GM12878 (cell line): ENCODE measurements at regions not wholly inside any gene's neighbourhood (a gene's known extent, or its start where the extent isn't known, plus 50 kb on each side); places are given as distances from the start of the nearest gene placed in this dataset.

Source experiments
- BACH1 ChIP-seq: fragments of 450-650 bp; IDR thresholded peaks from 2 replicates; pipeline ENCODE4 v1.6.1; 2017; ENCODE audit warnings: mild to moderate bottlenecking, borderline replicate concordance
- BCL11A ChIP-seq: IDR thresholded peaks from 2 replicates; pipeline ENCODE4 v1.6.1; 2011; ENCODE audit warnings: low read depth, low read length
- BHLHE40 ChIP-seq, 2 experiments: fragments of 450-650 bp in 1 of 2; IDR thresholded peaks; 2 replicates each; pipeline ENCODE4 v1.6.1; 2011 to 2017; ENCODE audit warnings: low read depth in 2 of 2, borderline replicate concordance in 1 of 2, improper control_type of control experiment in 1 of 2, low read length in 1 of 2, mild to moderate bottlenecking in 1 of 2
- CBX5 ChIP-seq: sonication (generic); IDR thresholded peaks from 2 replicates; pipeline ENCODE4 v1.6.1; 2016; ENCODE audit warnings: low read depth, moderate library complexity, mild to moderate bottlenecking, inconsistent platforms
- ESRRA ChIP-seq: IDR thresholded peaks from 2 replicates; pipeline ENCODE4 v1.6.1; 2012; ENCODE audit warnings: mild to moderate bottlenecking, low read length, improper control_type of control experiment
- JUNB ChIP-seq: IDR thresholded peaks from 2 replicates; pipeline ENCODE4 v1.6.1; 2016; ENCODE audit warnings: antibody characterized with exemption, mild to moderate bottlenecking
- JUND ChIP-seq: IDR thresholded peaks from 2 replicates; pipeline ENCODE4 v1.6.1; 2012; ENCODE audit warnings: low read depth, mild to moderate bottlenecking, low read length, improper control_type of control experiment, moderate library complexity
- MEF2B ChIP-seq: fragments of 450-650 bp; IDR thresholded peaks from 2 replicates; pipeline ENCODE4 v1.6.1; 2018; ENCODE audit warnings: mild to moderate bottlenecking, moderate library complexity; ENCODE audit not compliant: partially characterized antibody, poor library complexity, severe bottlenecking
- MTA3 ChIP-seq: IDR thresholded peaks from 2 replicates; pipeline ENCODE4 v1.6.1; 2012; ENCODE audit warnings: low read length, inconsistent platforms, borderline replicate concordance
- MYC ChIP-seq: IDR thresholded peaks from 2 replicates; pipeline ENCODE4 v1.6.1; 2011; ENCODE audit warnings: mild to moderate bottlenecking, low read length, moderate library complexity, inconsistent platforms; ENCODE audit not compliant: insufficient read depth, insufficient replicate concordance, insufficient read length, severe bottlenecking
- NFYA ChIP-seq: IDR thresholded peaks from 2 replicates; pipeline ENCODE4 v1.6.1; 2011; ENCODE audit warnings: low read depth, mild to moderate bottlenecking, low read length, improper control_type of control experiment, borderline replicate concordance
- POLR2A ChIP-seq: IDR thresholded peaks from 2 replicates; pipeline ENCODE4 v1.6.1; 2011; ENCODE audit warnings: low read depth, mild to moderate bottlenecking, low read length
- RUNX3 ChIP-seq: IDR thresholded peaks from 2 replicates; pipeline ENCODE4 v1.6.1; 2012; ENCODE audit warnings: low read length, inconsistent platforms
- SMARCA5 ChIP-seq: fragments of 450-650 bp; IDR thresholded peaks from 2 replicates; pipeline ENCODE4 v1.6.1; 2017; ENCODE audit warnings: mild to moderate bottlenecking
- TARDBP ChIP-seq: IDR thresholded peaks from 2 replicates; pipeline ENCODE4 v1.6.1; 2016; ENCODE audit warnings: borderline replicate concordance
- TCF3 ChIP-seq: IDR thresholded peaks from 2 replicates; pipeline ENCODE4 v1.6.1; 2012; ENCODE audit warnings: low read depth, mild to moderate bottlenecking, low read length, borderline replicate concordance; ENCODE audit not compliant: insufficient read depth
- ZNF217 ChIP-seq: fragments of 450-650 bp; IDR thresholded peaks from 2 replicates; pipeline ENCODE4 v1.6.1; 2017; ENCODE audit warnings: antibody characterized with exemption, mild to moderate bottlenecking
- TF ChIP-seq, protein P1 (sequence below): fragments of 450-650 bp; IDR thresholded peaks from 2 replicates; pipeline ENCODE4 v1.6.1; 2016; ENCODE audit warnings: mild to moderate bottlenecking
- TF ChIP-seq, protein P2 (sequence below): fragments of 450-650 bp; IDR thresholded peaks from 2 replicates; pipeline ENCODE4 v1.6.1; 2017; ENCODE audit warnings: low read depth, mild to moderate bottlenecking, moderate library complexity
- TF ChIP-seq, protein P3 (sequence below): IDR thresholded peaks from 2 replicates; pipeline ENCODE4 v1.6.1; 2012; ENCODE audit warnings: low read length, inconsistent platforms
- TF ChIP-seq, protein P4 (sequence below): IDR thresholded peaks from 2 replicates; pipeline ENCODE4 v1.6.1; 2011; ENCODE audit warnings: borderline replicate concordance, low read depth, mild to moderate bottlenecking, moderate library complexity, low read length; ENCODE audit not compliant: insufficient read depth, poor library complexity, severe bottlenecking
- TF ChIP-seq, protein P5 (sequence below): fragments of 450-650 bp; formaldehyde crosslinking; IDR thresholded peaks from 2 replicates; pipeline ENCODE4 v1.4.0; 2020; ENCODE audit warnings: mild to moderate bottlenecking, moderate library complexity

DNA sequence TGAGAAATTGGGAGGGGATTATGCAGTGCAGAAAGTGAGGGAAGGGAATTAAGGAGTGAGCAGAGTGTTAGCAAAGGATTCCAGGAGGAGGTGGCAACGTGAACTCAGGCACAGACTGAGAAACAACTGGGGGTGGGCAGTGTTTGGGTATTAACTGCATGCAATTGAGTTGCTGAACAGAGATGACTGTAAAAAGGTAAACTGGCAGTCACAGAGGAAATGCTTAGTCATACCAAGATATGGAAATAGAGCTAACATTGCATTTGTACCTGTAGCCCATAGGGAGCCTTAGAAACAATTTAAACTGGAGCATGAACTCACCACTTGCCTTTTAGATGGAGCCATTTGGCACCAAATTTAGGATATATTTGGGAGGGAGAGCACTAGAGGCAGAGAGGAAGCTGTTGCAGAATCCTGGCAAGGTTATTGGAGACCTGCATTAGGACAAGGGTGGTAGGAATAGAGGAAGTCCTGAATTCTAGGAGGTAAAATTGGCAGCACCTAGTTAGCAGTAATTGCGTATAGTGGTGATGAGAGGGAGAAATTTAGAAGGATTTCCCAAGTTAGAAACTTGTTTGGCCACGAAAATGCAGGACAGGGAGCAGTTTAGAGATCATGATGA is 100.6 kb upstream of the FRY start (continued):
- TF ChIP-seq MYC (no peak), MTA3 (peak; percentile 83; the same call in 1 of the 2 replicates), NFYA (no peak), TARDBP (no peak), RUNX3 (peak; percentile 53), JUND (peak; percentile 81), BHLHE40 (IDR thresholded peaks at IDR 0.05; ENCODE audit: borderline replicate concordance in 1 of 2, low read depth in 2 of 2, low read length in 1 of 2) (peak in 1 of 2 experiments; percentile 23; a peak in 1 of 4 replicates), SMARCA5 (peak; percentile 88), JUNB (peak; percentile 93), ZNF217 (0 out of 2 replicates have a peak, but pooled peaks have one; percentile 62), MEF2B (peak; percentile 45), BCL11A (peak; percentile 56; the same call in 1 of the 2 replicates), TCF3 (no peak), CBX5 (no peak), ESRRA (no peak), POLR2A (no peak), BACH1 (peak; percentile 89; the same call in 1 of the 2 replicates)
- TF ChIP-seq, protein P1, sequence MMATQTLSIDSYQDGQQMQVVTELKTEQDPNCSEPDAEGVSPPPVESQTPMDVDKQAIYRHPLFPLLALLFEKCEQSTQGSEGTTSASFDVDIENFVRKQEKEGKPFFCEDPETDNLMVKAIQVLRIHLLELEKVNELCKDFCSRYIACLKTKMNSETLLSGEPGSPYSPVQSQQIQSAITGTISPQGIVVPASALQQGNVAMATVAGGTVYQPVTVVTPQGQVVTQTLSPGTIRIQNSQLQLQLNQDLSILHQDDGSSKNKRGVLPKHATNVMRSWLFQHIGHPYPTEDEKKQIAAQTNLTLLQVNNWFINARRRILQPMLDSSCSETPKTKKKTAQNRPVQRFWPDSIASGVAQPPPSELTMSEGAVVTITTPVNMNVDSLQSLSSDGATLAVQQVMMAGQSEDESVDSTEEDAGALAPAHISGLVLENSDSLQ, result 0 out of 2 replicates have a peak, but pooled peaks have one; percentile 8
- TF ChIP-seq, protein P2, sequence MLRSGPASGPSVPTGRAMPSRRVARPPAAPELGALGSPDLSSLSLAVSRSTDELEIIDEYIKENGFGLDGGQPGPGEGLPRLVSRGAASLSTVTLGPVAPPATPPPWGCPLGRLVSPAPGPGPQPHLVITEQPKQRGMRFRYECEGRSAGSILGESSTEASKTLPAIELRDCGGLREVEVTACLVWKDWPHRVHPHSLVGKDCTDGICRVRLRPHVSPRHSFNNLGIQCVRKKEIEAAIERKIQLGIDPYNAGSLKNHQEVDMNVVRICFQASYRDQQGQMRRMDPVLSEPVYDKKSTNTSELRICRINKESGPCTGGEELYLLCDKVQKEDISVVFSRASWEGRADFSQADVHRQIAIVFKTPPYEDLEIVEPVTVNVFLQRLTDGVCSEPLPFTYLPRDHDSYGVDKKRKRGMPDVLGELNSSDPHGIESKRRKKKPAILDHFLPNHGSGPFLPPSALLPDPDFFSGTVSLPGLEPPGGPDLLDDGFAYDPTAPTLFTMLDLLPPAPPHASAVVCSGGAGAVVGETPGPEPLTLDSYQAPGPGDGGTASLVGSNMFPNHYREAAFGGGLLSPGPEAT, result peak; percentile 59; the same call in 1 of the 2 replicates
- TF ChIP-seq, protein P3, sequence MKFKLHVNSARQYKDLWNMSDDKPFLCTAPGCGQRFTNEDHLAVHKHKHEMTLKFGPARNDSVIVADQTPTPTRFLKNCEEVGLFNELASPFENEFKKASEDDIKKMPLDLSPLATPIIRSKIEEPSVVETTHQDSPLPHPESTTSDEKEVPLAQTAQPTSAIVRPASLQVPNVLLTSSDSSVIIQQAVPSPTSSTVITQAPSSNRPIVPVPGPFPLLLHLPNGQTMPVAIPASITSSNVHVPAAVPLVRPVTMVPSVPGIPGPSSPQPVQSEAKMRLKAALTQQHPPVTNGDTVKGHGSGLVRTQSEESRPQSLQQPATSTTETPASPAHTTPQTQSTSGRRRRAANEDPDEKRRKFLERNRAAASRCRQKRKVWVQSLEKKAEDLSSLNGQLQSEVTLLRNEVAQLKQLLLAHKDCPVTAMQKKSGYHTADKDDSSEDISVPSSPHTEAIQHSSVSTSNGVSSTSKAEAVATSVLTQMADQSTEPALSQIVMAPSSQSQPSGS, result peak; percentile 66; the same call in 1 of the 2 replicates
- TF ChIP-seq, protein P4, sequence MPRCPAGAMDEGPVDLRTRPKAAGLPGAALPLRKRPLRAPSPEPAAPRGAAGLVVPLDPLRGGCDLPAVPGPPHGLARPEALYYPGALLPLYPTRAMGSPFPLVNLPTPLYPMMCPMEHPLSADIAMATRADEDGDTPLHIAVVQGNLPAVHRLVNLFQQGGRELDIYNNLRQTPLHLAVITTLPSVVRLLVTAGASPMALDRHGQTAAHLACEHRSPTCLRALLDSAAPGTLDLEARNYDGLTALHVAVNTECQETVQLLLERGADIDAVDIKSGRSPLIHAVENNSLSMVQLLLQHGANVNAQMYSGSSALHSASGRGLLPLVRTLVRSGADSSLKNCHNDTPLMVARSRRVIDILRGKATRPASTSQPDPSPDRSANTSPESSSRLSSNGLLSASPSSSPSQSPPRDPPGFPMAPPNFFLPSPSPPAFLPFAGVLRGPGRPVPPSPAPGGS, result no peak
- TF ChIP-seq, protein P5, sequence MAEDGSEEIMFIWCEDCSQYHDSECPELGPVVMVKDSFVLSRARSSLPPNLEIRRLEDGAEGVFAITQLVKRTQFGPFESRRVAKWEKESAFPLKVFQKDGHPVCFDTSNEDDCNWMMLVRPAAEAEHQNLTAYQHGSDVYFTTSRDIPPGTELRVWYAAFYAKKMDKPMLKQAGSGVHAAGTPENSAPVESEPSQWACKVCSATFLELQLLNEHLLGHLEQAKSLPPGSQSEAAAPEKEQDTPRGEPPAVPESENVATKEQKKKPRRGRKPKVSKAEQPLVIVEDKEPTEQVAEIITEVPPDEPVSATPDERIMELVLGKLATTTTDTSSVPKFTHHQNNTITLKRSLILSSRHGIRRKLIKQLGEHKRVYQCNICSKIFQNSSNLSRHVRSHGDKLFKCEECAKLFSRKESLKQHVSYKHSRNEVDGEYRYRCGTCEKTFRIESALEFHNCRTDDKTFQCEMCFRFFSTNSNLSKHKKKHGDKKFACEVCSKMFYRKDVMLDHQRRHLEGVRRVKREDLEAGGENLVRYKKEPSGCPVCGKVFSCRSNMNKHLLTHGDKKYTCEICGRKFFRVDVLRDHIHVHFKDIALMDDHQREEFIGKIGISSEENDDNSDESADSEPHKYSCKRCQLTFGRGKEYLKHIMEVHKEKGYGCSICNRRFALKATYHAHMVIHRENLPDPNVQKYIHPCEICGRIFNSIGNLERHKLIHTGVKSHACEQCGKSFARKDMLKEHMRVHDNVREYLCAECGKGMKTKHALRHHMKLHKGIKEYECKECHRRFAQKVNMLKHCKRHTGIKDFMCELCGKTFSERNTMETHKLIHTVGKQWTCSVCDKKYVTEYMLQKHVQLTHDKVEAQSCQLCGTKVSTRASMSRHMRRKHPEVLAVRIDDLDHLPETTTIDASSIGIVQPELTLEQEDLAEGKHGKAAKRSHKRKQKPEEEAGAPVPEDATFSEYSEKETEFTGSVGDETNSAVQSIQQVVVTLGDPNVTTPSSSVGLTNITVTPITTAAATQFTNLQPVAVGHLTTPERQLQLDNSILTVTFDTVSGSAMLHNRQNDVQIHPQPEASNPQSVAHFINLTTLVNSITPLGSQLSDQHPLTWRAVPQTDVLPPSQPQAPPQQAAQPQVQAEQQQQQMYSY (CRISPR knock-in tag), result no peak
